BLaER1 (cell line): ENCODE measurements at regions not wholly inside any gene's neighbourhood (a gene's known extent, or its start where the extent isn't known, plus 50 kb on each side); places are given as distances from the start of the nearest gene placed in this dataset.
A peak's percentile ranks its signal among the peaks of the same experiment; 100 is the strongest.

ENCODE experiments used
- H3K27ac ChIP-seq: shearing (Covaris generic); formaldehyde crosslinking; 2 replicates; pipeline ENCODE4 v1.8.1; 2022
- H3K27me3 ChIP-seq: shearing (Covaris generic); formaldehyde crosslinking; 2 replicates; pipeline ENCODE4 v1.8.1; 2022
- H3K36me3 ChIP-seq: shearing (Covaris generic); formaldehyde crosslinking; 2 replicates; pipeline ENCODE4 v1.8.1; 2022
- H3K4me1 ChIP-seq: shearing (Covaris generic); formaldehyde crosslinking; 2 replicates; pipeline ENCODE4 v1.8.1; 2022
- H3K4me2 ChIP-seq: shearing (Covaris generic); formaldehyde crosslinking; 2 replicates; pipeline ENCODE4 v1.8.1; 2022
- H3K4me3 ChIP-seq: shearing (Covaris generic); formaldehyde crosslinking; 2 replicates; pipeline ENCODE4 v1.8.1; 2022
- H3K9ac ChIP-seq: shearing (Covaris generic); formaldehyde crosslinking; 2 replicates; pipeline ENCODE4 v1.8.1; 2022
- H3K9me3 ChIP-seq: shearing (Covaris generic); formaldehyde crosslinking; 2 replicates; pipeline ENCODE4 v1.8.1; 2022
- H4K20me1 ChIP-seq: shearing (Covaris generic); formaldehyde crosslinking; 2 replicates; pipeline ENCODE4 v1.8.1; 2022
- Cebpa-rat ChIP-seq: shearing (Covaris generic); IDR thresholded peaks from 2 replicates; pipeline ENCODE4 v1.8.1; 2022

GRCh38 chr22:27578937-27579617, 222.5 kb downstream of the MN1 start:
- Histone ChIP-seq H3K9ac (no peak overlapping the region), H3K4me1 (peaks cover 30% of the 10 kb centered on the region), H3K4me2 (no peak overlapping the region), H4K20me1 (no peaks in the 10 kb centered on the region), H3K27me3 (no peaks in the 10 kb centered on the region), H3K9me3 (no peaks in the 10 kb centered on the region), H3K36me3 (no peaks in the 10 kb centered on the region), H3K4me3 (no peak overlapping the region), H3K27ac (no peak overlapping the region; the same call in 1 of the 2 replicates)
- TF ChIP-seq Cebpa-rat = no peak

DNA sequence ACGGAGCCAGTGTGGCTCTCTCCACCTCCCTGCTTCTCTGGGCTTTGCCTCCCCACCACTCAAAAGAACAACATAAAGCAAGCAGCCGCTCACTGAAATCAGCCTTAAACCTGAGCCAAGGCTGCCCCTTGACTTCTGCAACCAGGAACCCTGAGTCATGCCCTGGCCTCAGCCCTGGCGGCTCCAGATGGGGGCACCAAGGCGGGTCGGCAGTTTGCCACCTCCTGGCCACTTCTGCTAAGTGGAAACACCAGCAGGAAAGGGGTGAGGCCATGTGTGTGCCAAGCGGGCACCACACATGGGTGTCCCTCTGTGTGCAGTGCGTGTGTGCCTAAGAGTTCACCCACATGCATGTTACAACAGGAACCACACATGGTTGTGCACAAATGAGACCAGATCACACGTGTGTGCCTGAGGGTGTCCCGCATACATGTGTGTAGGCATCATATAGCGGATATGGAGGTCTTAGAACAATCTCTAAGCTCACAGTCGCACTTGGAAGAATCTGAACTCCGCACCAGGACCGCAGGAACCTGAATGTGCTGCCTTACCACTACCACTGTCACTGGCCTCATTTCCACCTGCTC, 221.2 kb downstream of the MN1 start:
- no peak for TF ChIP-seq Cebpa-rat
- H3K27ac ChIP-seq = peak overlapping the region; percentile 40; the same call in 1 of the 2 replicates

DNA sequence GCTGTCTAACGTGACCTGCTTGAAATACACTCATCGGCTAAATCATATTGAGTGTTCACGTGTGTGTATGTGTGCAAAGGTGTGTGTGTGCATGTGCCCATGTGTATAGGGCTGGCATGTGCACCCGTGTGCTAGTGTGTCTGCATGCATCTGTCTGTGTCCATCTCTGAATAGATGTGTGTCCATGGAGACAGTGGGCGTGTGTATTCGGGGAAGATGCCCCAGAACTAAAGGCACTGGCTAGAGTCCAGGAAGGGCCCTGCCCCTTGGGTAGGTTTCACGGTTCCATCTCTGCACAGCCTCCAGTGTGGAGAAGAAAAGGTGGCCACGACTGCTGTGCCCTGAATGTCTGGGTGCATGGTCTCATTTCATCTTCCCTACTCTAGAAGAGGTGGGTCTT, 220.3 kb downstream of the MN1 start:
- H3K36me3 ChIP-seq = no peaks in the 10 kb centered on the region
- H3K4me1 ChIP-seq = peaks cover 31% of the 10 kb centered on the region
- peak overlapping the region; percentile 23; the same call in 1 of the 2 replicates for H3K4me2 ChIP-seq
- H3K27ac ChIP-seq = peak overlapping the region; percentile 18; the same call in 1 of the 2 replicates
- TF ChIP-seq Cebpa-rat = no peak
- no peaks in the 10 kb centered on the region for H3K9me3 ChIP-seq
- H4K20me1 ChIP-seq = no peaks in the 10 kb centered on the region
- H3K27me3 ChIP-seq = no peaks in the 10 kb centered on the region
- H3K4me3 ChIP-seq = no peak overlapping the region
- H3K9ac ChIP-seq = no peak overlapping the region

More for the DNA sequence above, 221.2 kb downstream of the MN1 start:
- Histone ChIP-seq H3K4me2 (peak overlapping the region; percentile 23), H3K27me3 (no peaks in the 10 kb centered on the region), H4K20me1 (no peaks in the 10 kb centered on the region), H3K4me3 (no peak overlapping the region), H3K9me3 (no peaks in the 10 kb centered on the region), H3K36me3 (no peaks in the 10 kb centered on the region), H3K4me1 (peaks cover 35% of the 10 kb centered on the region), H3K9ac (no peak overlapping the region)

DNA sequence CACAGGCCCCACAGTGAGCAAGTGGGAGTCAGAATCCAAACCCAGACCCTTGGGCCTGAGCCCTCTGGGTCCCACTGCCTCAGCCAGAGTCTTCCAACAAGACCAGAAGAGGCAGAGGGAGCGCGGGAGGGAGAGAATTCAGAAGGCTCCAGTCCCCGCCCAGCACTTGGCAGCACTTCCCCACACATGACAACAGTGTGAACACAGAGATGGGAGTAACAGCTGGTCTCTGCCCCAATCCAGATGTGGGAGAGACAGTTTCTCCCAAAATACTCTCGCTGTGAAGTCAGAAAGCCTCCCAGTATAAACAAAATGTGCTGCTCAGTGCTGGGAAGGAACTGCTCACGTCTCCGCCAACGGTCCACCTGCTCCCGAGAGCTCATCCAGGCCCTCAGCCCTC, 219.9 kb downstream of the MN1 start:
- no peak for TF ChIP-seq Cebpa-rat
- Histone ChIP-seq H3K9ac (no peak overlapping the region), H3K9me3 (no peaks in the 10 kb centered on the region), H4K20me1 (no peaks in the 10 kb centered on the region), H3K4me2 (peak overlapping the region; percentile 7; the same call in 1 of the 2 replicates), H3K36me3 (no peaks in the 10 kb centered on the region), H3K4me1 (peaks cover 29% of the 10 kb centered on the region), H3K27me3 (no peaks in the 10 kb centered on the region), H3K27ac (peak overlapping the region; percentile 18; the same call in 1 of the 2 replicates), H3K4me3 (no peak overlapping the region)

- no peaks in the 10 kb centered on the region for H3K9me3 ChIP-seq
- no peak overlapping the region for H3K27ac ChIP-seq
- no peaks in the 10 kb centered on the region for H3K27me3 ChIP-seq
- H3K4me1 ChIP-seq = peaks cover 41% of the 10 kb centered on the region
- no peak overlapping the region for H3K9ac ChIP-seq
- H4K20me1 ChIP-seq = no peaks in the 10 kb centered on the region
- TF ChIP-seq Cebpa-rat = no peak
- no peak overlapping the region for H3K4me2 ChIP-seq
- no peak overlapping the region for H3K4me3 ChIP-seq
- no peaks in the 10 kb centered on the region for H3K36me3 ChIP-seq
Measured at GRCh38 chr22:27583856-27584255, 217.7 kb downstream of the MN1 start.

DNA sequence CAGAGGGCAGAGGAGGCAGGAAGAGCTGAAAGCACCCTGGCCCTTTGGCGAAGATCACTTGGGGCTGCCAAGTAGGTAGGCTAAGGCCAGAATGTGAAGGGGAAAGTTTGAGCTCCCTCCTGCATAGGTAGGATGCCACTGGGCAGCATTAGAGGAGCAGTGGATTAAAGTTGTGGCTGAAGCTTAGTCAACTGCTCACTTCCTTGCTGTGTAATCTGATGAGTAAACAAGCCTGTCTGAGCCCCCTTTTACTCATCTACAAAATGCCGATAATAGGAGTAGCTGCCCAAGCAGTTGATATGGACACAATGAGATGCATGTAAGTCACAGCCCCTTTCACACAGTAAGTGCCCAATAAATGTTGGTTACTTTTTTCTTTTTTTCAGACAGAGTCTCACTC, 216.4 kb downstream of the MN1 start:
- H3K4me1 ChIP-seq = peaks cover 39% of the 10 kb centered on the region
- H3K4me3 ChIP-seq = no peak overlapping the region
- no peak overlapping the region for H3K4me2 ChIP-seq
- no peaks in the 10 kb centered on the region for H4K20me1 ChIP-seq
- H3K9me3 ChIP-seq = no peaks in the 10 kb centered on the region
- H3K27ac ChIP-seq = no peak overlapping the region
- H3K9ac ChIP-seq = no peak overlapping the region
- TF ChIP-seq Cebpa-rat = no peak
- no peaks in the 10 kb centered on the region for H3K27me3 ChIP-seq
- H3K36me3 ChIP-seq = no peaks in the 10 kb centered on the region

GRCh38 chr22:27588268-27588667, 213.3 kb downstream of the MN1 start:
- no peak overlapping the region for H3K4me3 ChIP-seq
- no peak overlapping the region for H3K27ac ChIP-seq
- H3K27me3 ChIP-seq = no peaks in the 10 kb centered on the region
- no peaks in the 10 kb centered on the region for H3K36me3 ChIP-seq
- no peak overlapping the region for H3K4me2 ChIP-seq
- peaks cover 53% of the 10 kb centered on the region for H3K4me1 ChIP-seq
- no peaks in the 10 kb centered on the region for H4K20me1 ChIP-seq
- H3K9me3 ChIP-seq = no peaks in the 10 kb centered on the region
- H3K9ac ChIP-seq = no peak overlapping the region
- no peak for TF ChIP-seq Cebpa-rat

- H3K4me3 ChIP-seq = no peak overlapping the region
- H3K4me1 ChIP-seq = peaks cover 59% of the 10 kb centered on the region
- H3K4me2 ChIP-seq = no peak overlapping the region
- no peaks in the 10 kb centered on the region for H4K20me1 ChIP-seq
- no peak for TF ChIP-seq Cebpa-rat
- H3K9me3 ChIP-seq = no peaks in the 10 kb centered on the region
- no peaks in the 10 kb centered on the region for H3K36me3 ChIP-seq
- H3K27ac ChIP-seq = no peak overlapping the region
- H3K9ac ChIP-seq = no peak overlapping the region
- H3K27me3 ChIP-seq = no peaks in the 10 kb centered on the region
Measured at GRCh38 chr22:27588915-27589314, 212.6 kb downstream of the MN1 start.

DNA sequence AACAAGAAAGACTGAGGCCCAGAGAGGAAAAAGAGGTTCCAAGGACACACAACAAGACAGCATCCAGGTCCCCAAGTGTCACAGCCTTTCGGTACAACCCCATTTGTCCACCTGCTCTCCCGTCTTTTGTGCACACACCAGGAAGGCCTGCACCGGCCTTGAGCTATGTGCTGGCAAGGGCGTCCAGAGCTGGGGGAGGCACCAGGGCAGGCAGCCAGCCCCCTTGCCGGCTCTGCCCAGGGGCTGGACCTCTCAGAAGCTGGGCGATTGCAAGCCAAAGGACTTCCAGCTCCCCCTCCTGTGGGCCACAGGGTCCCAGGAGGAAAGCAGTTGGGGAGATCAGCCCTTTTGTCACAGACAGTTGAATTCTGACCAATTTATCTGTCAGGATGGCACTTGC, 210.5 kb downstream of the MN1 start:
- Histone ChIP-seq H3K4me1 (peaks cover 73% of the 10 kb centered on the region), H3K4me2 (peak overlapping the region; percentile 93), H3K9me3 (no peaks in the 10 kb centered on the region), H3K4me3 (peak overlapping the region; percentile 56), H3K27me3 (no peaks in the 10 kb centered on the region), H3K27ac (peak overlapping the region; percentile 89), H4K20me1 (no peaks in the 10 kb centered on the region), H3K36me3 (no peaks in the 10 kb centered on the region), H3K9ac (peak overlapping the region; percentile 76)
- TF ChIP-seq Cebpa-rat = no peak

GRCh38 chr22:27593378-27593777, 208.2 kb downstream of the MN1 start:
- no peaks in the 10 kb centered on the region for H3K9me3 ChIP-seq
- TF ChIP-seq Cebpa-rat = no peak
- no peak overlapping the region for H3K9ac ChIP-seq
- H3K27ac ChIP-seq = 0 out of 2 replicates have a peak overlapping the region, but pooled peaks have one; percentile 8
- no peaks in the 10 kb centered on the region for H3K27me3 ChIP-seq
- peaks cover 59% of the 10 kb centered on the region for H3K4me1 ChIP-seq
- no peak overlapping the region for H3K4me3 ChIP-seq
- H4K20me1 ChIP-seq = no peaks in the 10 kb centered on the region
- peak overlapping the region; percentile 93 for H3K4me2 ChIP-seq
- H3K36me3 ChIP-seq = no peaks in the 10 kb centered on the region
